ENCODE measurements at regions not wholly inside any gene's neighbourhood (a gene's known extent, or its start where the extent isn't known, plus 50 kb on each side); places are given as distances from the start of the nearest gene placed in this dataset.
"Not testable (repeated sequence)": the region's sequence is repeated elsewhere in the genome, so short reads cannot be mapped to it uniquely, and the experiment has no call there.

GRCh38 chr5:166286832-166287231 lies 2004.6 kb upstream of the WWC1 start:
- TF ChIP-seq CTCF (IDR thresholded peaks at IDR 0.05; ENCODE audit: low read depth, low read length): no peak
- no peaks in the 10 kb centered on the region for H3K27me3 ChIP-seq
- H3K36me3 ChIP-seq: no peaks in the 10 kb centered on the region
- no peak overlapping the region for H3K4me3 ChIP-seq (ENCODE audit: low read depth, low read length)
- H3K9me3 ChIP-seq: no peaks in the 10 kb centered on the region
- no peak for DNase-seq
- H3K4me1 ChIP-seq: no peaks in the 10 kb centered on the region

GRCh38 chr5:166287866-166288265 lies 2003.6 kb upstream of the WWC1 start:
- Histone ChIP-seq H3K4me1 (no peaks in the 10 kb centered on the region), H3K9me3 (no peaks in the 10 kb centered on the region), H3K4me3 (ENCODE audit: low read depth, low read length) (no peak overlapping the region), H3K36me3 (no peaks in the 10 kb centered on the region), H3K27me3 (no peaks in the 10 kb centered on the region)
- no peak for DNase-seq
- no peak for TF ChIP-seq CTCF (IDR thresholded peaks at IDR 0.05; ENCODE audit: low read depth, low read length)

- not testable (repeated sequence) for H3K4me3 ChIP-seq (ENCODE audit: low read depth, low read length); H3K36me3 ChIP-seq; DNase-seq; H3K9me3 ChIP-seq; H3K4me1 ChIP-seq; H3K27me3 ChIP-seq
These were observed 1999.6 kb upstream of the WWC1 start for GRCh38 chr5:166291800-166292199.

GRCh38 chr5:166293892-166294291 lies 1997.6 kb upstream of the WWC1 start:
- DNase-seq: no peak
- no peak overlapping the region for H3K4me3 ChIP-seq (ENCODE audit: low read depth, low read length)
- H3K4me1 ChIP-seq: no peaks in the 10 kb centered on the region
- TF ChIP-seq CTCF (IDR thresholded peaks at IDR 0.05; ENCODE audit: low read depth, low read length): no peak
- H3K27me3 ChIP-seq: no peaks in the 10 kb centered on the region
- H3K36me3 ChIP-seq: no peaks in the 10 kb centered on the region
- H3K9me3 ChIP-seq: no peaks in the 10 kb centered on the region

- no peaks in the 10 kb centered on the region for H3K4me1 ChIP-seq
- no peak for DNase-seq
- no peaks in the 10 kb centered on the region for H3K36me3 ChIP-seq
- no peaks in the 10 kb centered on the region for H3K27me3 ChIP-seq
- H3K4me3 ChIP-seq (ENCODE audit: low read depth, low read length): no peak overlapping the region
- no peaks in the 10 kb centered on the region; the same call in 1 of the 2 replicates for H3K9me3 ChIP-seq
- TF ChIP-seq CTCF (IDR thresholded peaks at IDR 0.05; ENCODE audit: low read depth, low read length): no peak
These were observed 1989.3 kb upstream of the WWC1 start for GRCh38 chr5:166302166-166302565.

GRCh38 chr5:166317425-166317824 lies 1974.0 kb upstream of the WWC1 start:
- no peaks in the 10 kb centered on the region for H3K36me3 ChIP-seq
- no peaks in the 10 kb centered on the region for H3K4me1 ChIP-seq
- H3K27me3 ChIP-seq: no peaks in the 10 kb centered on the region
- no peak overlapping the region for H3K4me3 ChIP-seq (ENCODE audit: low read depth, low read length)
- DNase-seq: no peak
- TF ChIP-seq CTCF (IDR thresholded peaks at IDR 0.05; ENCODE audit: low read depth, low read length): no peak
- no peaks in the 10 kb centered on the region for H3K9me3 ChIP-seq

GRCh38 chr5:166320920-166321480 lies 1970.4 kb upstream of the WWC1 start:
- H3K36me3 ChIP-seq: no peaks in the 10 kb centered on the region

More at GRCh38 chr5:166320920-166321480, 1970.4 kb upstream of the WWC1 start:
- DNase-seq: no peak
- no peaks in the 10 kb centered on the region for H3K9me3 ChIP-seq
- no peak for TF ChIP-seq CTCF (IDR thresholded peaks at IDR 0.05; ENCODE audit: low read depth, low read length)
- H3K27me3 ChIP-seq: no peaks in the 10 kb centered on the region
- no peaks in the 10 kb centered on the region for H3K4me1 ChIP-seq
- H3K4me3 ChIP-seq (ENCODE audit: low read depth, low read length): no peak overlapping the region

Measured in BE2C (cell line).